ENCODE measurements at regions not wholly inside any gene's neighbourhood (a gene's known extent, or its start where the extent isn't known, plus 50 kb on each side); places are given as distances from the start of the nearest gene placed in this dataset.

- no peak for TF ChIP-seq CTCF (conservative IDR thresholded peaks at IDR 0.05)
- TF ChIP-seq EZH2 (IDR thresholded peaks at IDR 0.05; ENCODE audit: low read depth), result no peak
Measured at GRCh38 chr6:99110029-99110428, 162.3 kb upstream of the FBXL4 start.

Data from PC-9 (cell line).